ENCODE measurements at regions not wholly inside any gene's neighbourhood (a gene's known extent, or its start where the extent isn't known, plus 50 kb on each side); places are given as distances from the start of the nearest gene placed in this dataset.

DNA sequence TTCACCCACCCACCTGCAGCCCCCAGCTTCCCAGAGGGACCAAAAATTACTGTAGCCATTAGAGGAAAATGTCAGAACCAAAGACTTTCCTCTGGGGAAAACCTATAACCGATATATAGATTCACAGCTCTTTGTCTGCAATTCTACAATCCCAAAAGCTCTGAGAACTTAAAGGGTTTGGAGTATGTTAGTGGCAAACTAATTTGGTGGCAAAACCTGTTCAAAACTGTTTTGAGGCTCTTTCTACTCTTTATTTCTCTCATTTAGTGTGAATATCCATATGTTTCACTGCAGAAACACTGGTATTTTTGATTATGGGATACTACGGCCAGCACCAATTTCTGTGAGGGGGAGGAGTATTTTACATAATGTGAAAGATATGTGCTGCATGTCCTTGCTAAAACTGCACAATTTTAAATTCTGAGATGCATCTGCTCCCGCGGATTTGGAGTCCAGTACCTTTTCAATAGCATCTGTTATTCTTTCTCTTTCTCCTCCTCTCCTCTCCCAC is 87.5 kb upstream of the MTNR1B start:
- Histone ChIP-seq H3K4me2 (ENCODE audit: low read length) (no peak overlapping the region), H3F3A (ENCODE audit: insufficient read depth, low read length, poor library complexity, severe bottlenecking) (no peaks in the 10 kb centered on the region), H3K27ac (ENCODE audit: low read length) (no peak overlapping the region), H3K79me2 (replicated peaks; ENCODE audit: insufficient read depth, low read length) (no peaks in the 10 kb centered on the region), H3K9me2 (ENCODE audit: insufficient read depth, low read length) (no peaks in the 10 kb centered on the region), H3K27me3 (ENCODE audit: insufficient read depth, low read depth, low read length) (no peaks in the 10 kb centered on the region), H2AFZ (ENCODE audit: low read depth, low read length) (no peak overlapping the region), H4K20me1 (ENCODE audit: insufficient read depth) (no peaks in the 10 kb centered on the region), H3K9ac (ENCODE audit: low read length) (no peak overlapping the region), H3K9me3 (ENCODE audit: low read length) (no peaks in the 10 kb centered on the region), H3K36me3 (ENCODE audit: insufficient read depth, low read length) (peaks cover 10% of the 10 kb centered on the region), H3K4me3 (ENCODE audit: low read length) (no peak overlapping the region)
- TF ChIP-seq, protein P1, sequence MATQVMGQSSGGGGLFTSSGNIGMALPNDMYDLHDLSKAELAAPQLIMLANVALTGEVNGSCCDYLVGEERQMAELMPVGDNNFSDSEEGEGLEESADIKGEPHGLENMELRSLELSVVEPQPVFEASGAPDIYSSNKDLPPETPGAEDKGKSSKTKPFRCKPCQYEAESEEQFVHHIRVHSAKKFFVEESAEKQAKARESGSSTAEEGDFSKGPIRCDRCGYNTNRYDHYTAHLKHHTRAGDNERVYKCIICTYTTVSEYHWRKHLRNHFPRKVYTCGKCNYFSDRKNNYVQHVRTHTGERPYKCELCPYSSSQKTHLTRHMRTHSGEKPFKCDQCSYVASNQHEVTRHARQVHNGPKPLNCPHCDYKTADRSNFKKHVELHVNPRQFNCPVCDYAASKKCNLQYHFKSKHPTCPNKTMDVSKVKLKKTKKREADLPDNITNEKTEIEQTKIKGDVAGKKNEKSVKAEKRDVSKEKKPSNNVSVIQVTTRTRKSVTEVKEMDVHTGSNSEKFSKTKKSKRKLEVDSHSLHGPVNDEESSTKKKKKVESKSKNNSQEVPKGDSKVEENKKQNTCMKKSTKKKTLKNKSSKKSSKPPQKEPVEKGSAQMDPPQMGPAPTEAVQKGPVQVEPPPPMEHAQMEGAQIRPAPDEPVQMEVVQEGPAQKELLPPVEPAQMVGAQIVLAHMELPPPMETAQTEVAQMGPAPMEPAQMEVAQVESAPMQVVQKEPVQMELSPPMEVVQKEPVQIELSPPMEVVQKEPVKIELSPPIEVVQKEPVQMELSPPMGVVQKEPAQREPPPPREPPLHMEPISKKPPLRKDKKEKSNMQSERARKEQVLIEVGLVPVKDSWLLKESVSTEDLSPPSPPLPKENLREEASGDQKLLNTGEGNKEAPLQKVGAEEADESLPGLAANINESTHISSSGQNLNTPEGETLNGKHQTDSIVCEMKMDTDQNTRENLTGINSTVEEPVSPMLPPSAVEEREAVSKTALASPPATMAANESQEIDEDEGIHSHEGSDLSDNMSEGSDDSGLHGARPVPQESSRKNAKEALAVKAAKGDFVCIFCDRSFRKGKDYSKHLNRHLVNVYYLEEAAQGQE (IDR thresholded peaks at IDR 0.05; ENCODE audit: borderline replicate concordance): no peak
- TF ChIP-seq TAF1 (IDR thresholded peaks at IDR 0.05; ENCODE audit: low read depth) (no peak), MXI1 (conservative IDR thresholded peaks at IDR 0.05; ENCODE audit: poor library complexity, severe bottlenecking) (no peak), RAD21 (conservative IDR thresholded peaks at IDR 0.05) (no peak), SMC3 (conservative IDR thresholded peaks at IDR 0.05; ENCODE audit: poor library complexity) (no peak), CTCF (IDR thresholded peaks at IDR 0.05; ENCODE audit: poor library complexity, severe bottlenecking) (no peak), POLR2AphosphoS5 (IDR thresholded peaks at IDR 0.05) (no peak), EP300 (conservative IDR thresholded peaks at IDR 0.05; ENCODE audit: poor library complexity, severe bottlenecking) (no peak), EZH2 (IDR thresholded peaks at IDR 0.05; ENCODE audit: borderline replicate concordance, insufficient read depth, low read length, poor library complexity, severe bottlenecking) (no peak)

DNA sequence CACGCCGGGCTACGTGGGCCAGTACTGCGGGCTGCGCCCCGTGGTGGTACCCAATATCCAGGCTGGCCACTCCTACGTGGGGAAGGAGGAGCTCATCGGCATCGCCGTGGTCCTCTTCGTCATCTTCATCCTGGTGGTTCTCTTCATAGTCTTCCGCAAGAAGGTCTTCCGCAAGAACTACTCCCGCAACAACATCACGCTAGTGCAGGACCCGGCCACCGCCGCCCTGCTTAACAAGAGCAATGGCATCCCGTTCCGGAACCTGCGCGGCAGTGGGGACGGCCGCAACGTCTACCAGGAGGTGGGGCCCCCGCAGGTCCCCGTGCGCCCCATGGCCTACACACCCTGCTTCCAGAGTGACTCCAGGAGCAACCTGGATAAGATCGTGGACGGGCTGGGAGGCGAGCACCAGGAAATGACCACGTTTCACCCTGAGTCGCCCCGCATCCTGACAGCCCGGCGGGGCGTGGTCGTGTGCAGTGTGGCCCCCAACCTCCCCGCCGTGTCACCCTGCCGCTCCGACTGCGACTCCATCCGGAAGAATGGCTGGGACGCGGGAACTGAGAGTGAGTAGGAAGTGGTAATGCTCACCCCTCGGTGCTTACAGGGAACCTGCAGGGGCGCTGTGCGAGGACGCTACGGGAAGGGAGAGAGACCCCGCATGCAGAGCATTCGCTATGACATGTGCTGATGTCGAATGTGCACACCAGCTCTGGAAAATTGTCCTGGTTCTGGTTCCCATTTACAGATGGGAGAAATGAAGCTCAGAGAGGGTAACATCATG is 86.4 kb upstream of the MTNR1B start:
- no peak overlapping the region for H3K4me2 ChIP-seq (ENCODE audit: low read length)
- no peaks in the 10 kb centered on the region for H4K20me1 ChIP-seq (ENCODE audit: insufficient read depth)
- H3K27me3 ChIP-seq (ENCODE audit: insufficient read depth, low read depth, low read length): no peaks in the 10 kb centered on the region
- no peaks in the 10 kb centered on the region for H3K9me2 ChIP-seq (ENCODE audit: insufficient read depth, low read length)
- no peak overlapping the region for H3K27ac ChIP-seq (ENCODE audit: low read length)
- no peaks in the 10 kb centered on the region for H3K9me3 ChIP-seq (ENCODE audit: low read length)
- H3F3A ChIP-seq (ENCODE audit: insufficient read depth, low read length, poor library complexity, severe bottlenecking): no peaks in the 10 kb centered on the region
- no peak overlapping the region for H3K4me3 ChIP-seq (ENCODE audit: low read length)
- H3K79me2 ChIP-seq (replicated peaks; ENCODE audit: insufficient read depth, low read length): no peaks in the 10 kb centered on the region
- no peak overlapping the region for H3K9ac ChIP-seq (ENCODE audit: low read length)
- TF ChIP-seq TAF1 (IDR thresholded peaks at IDR 0.05; ENCODE audit: low read depth) (no peak), EZH2 (IDR thresholded peaks at IDR 0.05; ENCODE audit: borderline replicate concordance, insufficient read depth, low read length, poor library complexity, severe bottlenecking) (no peak)
- TF ChIP-seq, protein P1 (IDR thresholded peaks at IDR 0.05; ENCODE audit: borderline replicate concordance): no peak
- H3K36me3 ChIP-seq (ENCODE audit: insufficient read depth, low read length): peaks cover 10% of the 10 kb centered on the region
- no peak overlapping the region for H2AFZ ChIP-seq (ENCODE audit: low read depth, low read length)

All from neural cell (in vitro differentiated cells).